Neural progenitor cell (in vitro differentiated cells): ENCODE measurements at regions not wholly inside any gene's neighbourhood (a gene's known extent, or its start where the extent isn't known, plus 50 kb on each side); places are given as distances from the start of the nearest gene placed in this dataset.

ENCODE experiments used
- DNase-seq: peaks from one replicate; pipeline ENCODE4 v3.0.0-alpha.2; 2016; ENCODE audit warnings: low spot score
- H2AFZ ChIP-seq: fragments of 200-600 bp; sonication (generic); replicated peaks from 2 replicates; pipeline ENCODE4 v1.6.1; 2016; ENCODE audit warnings: antibody characterized with exemption
- H3F3A ChIP-seq: fragments of 200-600 bp; sonication (generic); 2 replicates; pipeline ENCODE4 v1.6.1; 2016; ENCODE audit warnings: antibody characterized with exemption, low read depth
- H3K27ac ChIP-seq: fragments of 200-600 bp; sonication (generic); 2 replicates; pipeline ENCODE4 v1.5.1; 2016; ENCODE audit warnings: mild to moderate bottlenecking
- H3K27me3 ChIP-seq: fragments of 200-600 bp; sonication (generic); 2 replicates; pipeline ENCODE4 v1.6.1; 2016; ENCODE audit warnings: mild to moderate bottlenecking, moderate library complexity
- H3K36me3 ChIP-seq: fragments of 200-600 bp; sonication (generic); 2 replicates; pipeline ENCODE4 v1.5.1; 2016
- H3K4me1 ChIP-seq: fragments of 200-600 bp; sonication (generic); 2 replicates; pipeline ENCODE4 v1.6.1; 2016; ENCODE audit warnings: mixed run types
- H3K4me2 ChIP-seq: fragments of 200-600 bp; sonication (generic); 2 replicates; pipeline ENCODE4 v1.6.1; 2016
- H3K4me3 ChIP-seq: fragments of 200-600 bp; sonication (generic); 2 replicates; pipeline ENCODE4 v1.5.1; 2016
- H3K79me2 ChIP-seq: fragments of 200-600 bp; sonication (generic); 2 replicates; pipeline ENCODE4 v1.6.1; 2016; ENCODE audit warnings: low read depth
- H3K9ac ChIP-seq: fragments of 200-600 bp; sonication (generic); 2 replicates; pipeline ENCODE4 v1.6.1; 2016
- H3K9me3 ChIP-seq: fragments of 200-600 bp; sonication (generic); 2 replicates; pipeline ENCODE4 v1.5.1; 2016; ENCODE audit warnings: low read depth
- H4K20me1 ChIP-seq: fragments of 200-600 bp; sonication (generic); 2 replicates; pipeline ENCODE4 v1.6.1; 2016; ENCODE audit warnings: low read depth
- H3K27ac Mint-ChIP-seq: 3 replicates; pipeline ENCODE4 v1.8.0; 2021; ENCODE audit warnings: mixed read lengths
- H3K27me3 Mint-ChIP-seq: 2 replicates; pipeline ENCODE4 v1.8.0; 2022; ENCODE audit warnings: low read depth, mild to moderate bottlenecking, inconsistent platforms, moderate library complexity, mixed read lengths; ENCODE audit not compliant: insufficient read depth
- H3K36me3 Mint-ChIP-seq: 3 replicates; pipeline ENCODE4 v1.8.0; 2021; ENCODE audit warnings: mixed read lengths
- H3K4me1 Mint-ChIP-seq: 3 replicates; pipeline ENCODE4 v1.8.0; 2021; ENCODE audit warnings: mixed read lengths
- H3K4me3 Mint-ChIP-seq: 3 replicates; pipeline ENCODE4 v1.8.0; 2021; ENCODE audit warnings: mild to moderate bottlenecking, moderate library complexity, mixed read lengths
- H3K9me3 Mint-ChIP-seq: 3 replicates; pipeline ENCODE4 v1.8.0; 2020; ENCODE audit warnings: mixed read lengths
- EZH2 ChIP-seq: fragments of 200-600 bp; sonication (generic); IDR thresholded peaks from 2 replicates; pipeline ENCODE4 v1.6.1; 2017; ENCODE audit warnings: antibody characterized with exemption, mild to moderate bottlenecking, moderate library complexity
- EZH2phosphoT487 ChIP-seq: fragments of 200-600 bp; sonication (generic); IDR thresholded peaks from 2 replicates; pipeline ENCODE4 v1.6.1; 2017; ENCODE audit warnings: antibody characterized with exemption
- TF ChIP-seq, protein P1 (sequence below): fragments of 200-600 bp; sonication (generic); IDR thresholded peaks from 2 replicates; pipeline ENCODE4 v1.5.1; 2017; ENCODE audit warnings: antibody characterized with exemption, mild to moderate bottlenecking

DNA sequence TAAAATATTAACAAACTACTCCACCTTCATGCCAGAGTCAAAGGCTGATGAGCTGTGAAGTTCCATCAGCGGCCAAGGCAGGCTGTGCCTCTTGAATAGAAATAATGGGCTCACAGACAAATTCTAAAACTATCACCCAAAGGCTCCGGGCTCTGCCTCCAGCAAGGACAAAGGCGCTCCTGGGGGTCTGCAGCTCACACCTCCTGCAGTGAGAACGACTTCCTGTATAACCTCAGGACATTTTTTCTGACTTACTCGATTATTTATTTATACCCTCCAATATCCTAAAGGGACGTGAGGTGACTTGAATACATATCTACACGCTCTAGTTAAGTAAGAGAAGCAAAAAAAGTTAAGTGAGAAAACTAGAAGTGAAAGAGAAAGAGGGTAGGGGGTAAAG is 500.7 kb downstream of the CCSER2 start:
- no peak for DNase-seq
- no peaks in the 10 kb centered on the region for H3K9me3 Mint-ChIP-seq
- TF ChIP-seq EZH2phosphoT487 (no peak), EZH2 (no peak)
- TF ChIP-seq, protein P1, sequence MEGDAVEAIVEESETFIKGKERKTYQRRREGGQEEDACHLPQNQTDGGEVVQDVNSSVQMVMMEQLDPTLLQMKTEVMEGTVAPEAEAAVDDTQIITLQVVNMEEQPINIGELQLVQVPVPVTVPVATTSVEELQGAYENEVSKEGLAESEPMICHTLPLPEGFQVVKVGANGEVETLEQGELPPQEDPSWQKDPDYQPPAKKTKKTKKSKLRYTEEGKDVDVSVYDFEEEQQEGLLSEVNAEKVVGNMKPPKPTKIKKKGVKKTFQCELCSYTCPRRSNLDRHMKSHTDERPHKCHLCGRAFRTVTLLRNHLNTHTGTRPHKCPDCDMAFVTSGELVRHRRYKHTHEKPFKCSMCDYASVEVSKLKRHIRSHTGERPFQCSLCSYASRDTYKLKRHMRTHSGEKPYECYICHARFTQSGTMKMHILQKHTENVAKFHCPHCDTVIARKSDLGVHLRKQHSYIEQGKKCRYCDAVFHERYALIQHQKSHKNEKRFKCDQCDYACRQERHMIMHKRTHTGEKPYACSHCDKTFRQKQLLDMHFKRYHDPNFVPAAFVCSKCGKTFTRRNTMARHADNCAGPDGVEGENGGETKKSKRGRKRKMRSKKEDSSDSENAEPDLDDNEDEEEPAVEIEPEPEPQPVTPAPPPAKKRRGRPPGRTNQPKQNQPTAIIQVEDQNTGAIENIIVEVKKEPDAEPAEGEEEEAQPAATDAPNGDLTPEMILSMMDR, result no peak

DNA sequence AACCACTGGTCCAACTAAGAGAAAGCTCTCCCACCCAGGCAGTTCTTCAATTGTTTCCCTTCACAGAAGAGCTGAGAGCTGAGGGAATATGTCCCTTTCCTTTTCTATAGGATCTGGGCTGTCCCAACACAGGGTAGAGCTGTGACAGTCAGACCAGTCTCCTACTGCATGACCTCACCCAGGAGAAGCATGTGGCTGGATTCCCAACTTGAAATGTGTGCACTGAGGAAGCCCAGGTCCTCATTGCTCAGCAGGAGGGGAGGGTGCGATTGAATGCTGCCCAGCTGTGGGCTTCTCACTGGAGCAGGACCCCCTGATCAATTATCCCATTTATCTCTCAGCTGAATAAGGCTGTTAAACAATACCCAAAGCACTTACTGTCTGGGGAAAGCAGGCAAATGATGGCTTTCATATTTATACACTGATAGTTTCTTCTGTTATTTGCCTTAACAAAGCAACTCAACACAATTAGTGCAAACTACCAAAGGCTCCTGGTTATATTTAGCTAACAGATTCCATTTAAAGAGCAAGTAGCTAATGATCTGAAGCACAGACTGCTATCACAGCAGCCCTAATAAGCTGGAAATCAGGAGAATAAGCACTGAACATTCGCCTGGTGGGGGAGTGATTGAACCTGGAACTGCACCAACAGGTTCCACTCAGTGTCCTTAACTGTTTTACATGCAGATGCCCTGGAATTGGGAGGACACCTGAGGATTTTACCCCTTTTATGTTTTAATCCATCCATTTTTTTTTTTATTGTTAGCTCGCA is 508.8 kb downstream of the CCSER2 start:
- no peaks in the 10 kb centered on the region for H3K36me3 Mint-ChIP-seq

More for the DNA sequence above, 500.7 kb downstream of the CCSER2 start:
- peaks cover 9% of the 10 kb centered on the region for H3K4me1 ChIP-seq
- Mint-ChIP-seq H3K4me1 (peaks cover 26% of the 10 kb centered on the region), H3K27ac (no peak overlapping the region), H3K4me3 (no peak overlapping the region), H3K27me3 (no peaks in the 10 kb centered on the region), H3K36me3 (no peaks in the 10 kb centered on the region)
- H3K9me3 ChIP-seq, result no peaks in the 10 kb centered on the region
- no peak overlapping the region for H3K9ac ChIP-seq
- H3F3A ChIP-seq, result no peaks in the 10 kb centered on the region
- H3K36me3 ChIP-seq, result no peaks in the 10 kb centered on the region
- no peaks in the 10 kb centered on the region for H3K79me2 ChIP-seq
- H3K27me3 ChIP-seq, result no peaks in the 10 kb centered on the region
- no peak overlapping the region for H3K27ac ChIP-seq
- no peak overlapping the region for H3K4me3 ChIP-seq
- no peaks in the 10 kb centered on the region for H4K20me1 ChIP-seq
- no peak overlapping the region for H3K4me2 ChIP-seq
- no peak overlapping the region for H2AFZ ChIP-seq

DNA sequence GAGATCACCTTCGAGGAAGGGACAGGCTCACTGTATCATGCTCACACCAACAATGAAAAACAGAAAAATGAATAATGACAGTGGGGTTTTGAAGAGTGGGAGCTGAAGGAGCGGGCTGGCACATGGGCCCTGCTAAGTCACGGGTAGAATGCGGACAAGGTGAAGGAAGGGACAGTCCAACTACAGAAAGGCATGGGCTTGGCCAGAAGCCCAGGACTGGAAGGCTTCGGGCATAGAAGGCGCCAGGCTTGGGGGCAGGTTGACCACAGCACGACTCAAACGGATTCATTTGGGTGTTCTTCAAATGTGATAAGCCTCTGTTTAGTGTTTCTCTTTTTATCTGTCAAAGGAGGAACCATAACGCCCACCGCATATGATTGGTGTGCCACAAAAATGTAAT is 509.5 kb downstream of the CCSER2 start:
- Mint-ChIP-seq H3K36me3 (no peaks in the 10 kb centered on the region), H3K9me3 (no peaks in the 10 kb centered on the region), H3K27me3 (no peaks in the 10 kb centered on the region), H3K27ac (no peak overlapping the region), H3K4me3 (no peak overlapping the region), H3K4me1 (peaks cover 10% of the 10 kb centered on the region)
- no peak overlapping the region for H3K9ac ChIP-seq
- no peaks in the 10 kb centered on the region for H3K79me2 ChIP-seq
- H2AFZ ChIP-seq, result no peak overlapping the region
- DNase-seq, result no peak
- peaks cover 9% of the 10 kb centered on the region for H3K4me1 ChIP-seq
- H3F3A ChIP-seq, result no peaks in the 10 kb centered on the region
- H3K27me3 ChIP-seq, result no peaks in the 10 kb centered on the region
- no peak for TF ChIP-seq EZH2phosphoT487
- TF ChIP-seq, protein P1, result no peak
- no peak for TF ChIP-seq EZH2
- no peak overlapping the region for H3K4me3 ChIP-seq
- H3K27ac ChIP-seq, result no peak overlapping the region
- no peak overlapping the region for H3K4me2 ChIP-seq
- H4K20me1 ChIP-seq, result no peaks in the 10 kb centered on the region
- no peaks in the 10 kb centered on the region for H3K36me3 ChIP-seq
- H3K9me3 ChIP-seq, result no peaks in the 10 kb centered on the region

More for the DNA sequence above, 508.8 kb downstream of the CCSER2 start:
- H3K27me3 ChIP-seq, result no peaks in the 10 kb centered on the region
- H3K9ac ChIP-seq, result no peak overlapping the region
- no peak for DNase-seq
- Mint-ChIP-seq H3K4me3 (no peak overlapping the region), H3K4me1 (peaks cover 10% of the 10 kb centered on the region), H3K9me3 (no peaks in the 10 kb centered on the region), H3K27me3 (no peaks in the 10 kb centered on the region), H3K27ac (no peak overlapping the region)
- H3K36me3 ChIP-seq, result no peaks in the 10 kb centered on the region
- TF ChIP-seq EZH2, result no peak
- TF ChIP-seq EZH2phosphoT487, result no peak
- TF ChIP-seq, protein P1, result no peak
- no peak overlapping the region for H3K4me2 ChIP-seq
- H3K27ac ChIP-seq, result no peak overlapping the region
- H3K9me3 ChIP-seq, result no peaks in the 10 kb centered on the region
- H3K4me1 ChIP-seq, result peaks cover 9% of the 10 kb centered on the region
- no peak overlapping the region for H2AFZ ChIP-seq
- H4K20me1 ChIP-seq, result no peaks in the 10 kb centered on the region
- no peak overlapping the region for H3K4me3 ChIP-seq
- H3F3A ChIP-seq, result no peaks in the 10 kb centered on the region
- H3K79me2 ChIP-seq, result no peaks in the 10 kb centered on the region
